ENCODE measurements at regions not wholly inside any gene's neighbourhood (a gene's known extent, or its start where the extent isn't known, plus 50 kb on each side); places are given as distances from the start of the nearest gene placed in this dataset.

GRCh38 chr12:111099186-111099585, 178.8 kb upstream of the MYL2 start:
- no peak overlapping the region for H4K5ac ChIP-seq (ENCODE audit: insufficient read length, low read depth, low read length)
- H3K79me1 ChIP-seq (ENCODE audit: low read depth, low read length): peaks cover 6% of the 10 kb centered on the region
- TF ChIP-seq SIRT6 (IDR thresholded peaks at IDR 0.05; ENCODE audit: low read length) (no peak), POLR2A (IDR thresholded peaks at IDR 0.05; ENCODE audit: control extremely low read depth in 1 of 2, low read depth in 2 of 2, low read length in 2 of 2) (no peak), RAD21 (IDR thresholded peaks at IDR 0.05 in 1 of 2, conservative IDR thresholded peaks at IDR 0.05 in 1 of 2; ENCODE audit: low read depth in 2 of 2, low read length in 2 of 2) (no peak), MAX (IDR thresholded peaks at IDR 0.05) (no peak), TBP (IDR thresholded peaks at IDR 0.05; ENCODE audit: low read depth, low read length) (no peak), TAF7 (optimal IDR thresholded peaks at IDR 0.05; ENCODE audit: borderline replicate concordance, low read depth, low read length) (no peak), ATF3 (IDR thresholded peaks at IDR 0.05; ENCODE audit: insufficient read depth, low read depth, low read length) (no peak), BCL11A (IDR thresholded peaks at IDR 0.05; ENCODE audit: low read depth in 2 of 2, low read length in 2 of 2) (no peak)
- H3K4me2 ChIP-seq (ENCODE audit: insufficient read depth in 1 of 2, low read depth in 2 of 2, low read length in 2 of 2): no peak overlapping the region
- H3K4me1 ChIP-seq (replicated peaks in 1 of 4; ENCODE audit: control insufficient read depth in 3 of 4, insufficient read depth in 4 of 4, low read length in 3 of 4): no peaks in the 10 kb centered on the region
- ChIA-PET CTCF (ENCODE audit: partially characterized antibody) (interaction anchor here (1.1 to 1.8 kb wide), 5 partner anchors 10 to 46 kb away, joined by 3 to 5 read pairs (median 5); no protein-coding TSS in a partner anchor), POLR2A (ENCODE audit: partially characterized antibody) (no interaction called here)
- no peaks in the 10 kb centered on the region; a peak in 1 of 4 replicates for H3K79me2 ChIP-seq (ENCODE audit: control insufficient read depth in 1 of 2, insufficient read depth in 2 of 2, low read length in 2 of 2)
- no peak for DNase-seq (ENCODE audit: low read depth in 1 of 2, low spot score in 2 of 2)
- H3K23ac ChIP-seq (ENCODE audit: insufficient read length): no peak overlapping the region
- H2BK15ac ChIP-seq (ENCODE audit: low read length): no peak overlapping the region
- H3K18ac ChIP-seq (ENCODE audit: extremely low read depth, low read length): no peak overlapping the region
- H3K14ac ChIP-seq (ENCODE audit: insufficient read length): no peak overlapping the region
- H3K27me3 ChIP-seq (replicated peaks in 1 of 4; ENCODE audit: control insufficient read depth in 3 of 4, extremely low read depth in 1 of 4, insufficient read depth in 3 of 4, low read length in 3 of 4): no peaks in the 10 kb centered on the region; a peak in 1 of 7 replicates
- no peak overlapping the region for H3K27ac ChIP-seq (ENCODE audit: low read depth, low read length)
- H2AFZ ChIP-seq (ENCODE audit: low read length): no peak overlapping the region
- no peak overlapping the region for H2BK20ac ChIP-seq (ENCODE audit: low read length)
- peak overlapping the region; percentile 36 for H4K8ac ChIP-seq (ENCODE audit: extremely low read depth, insufficient read depth, low read length)
- no peak for FAIRE-seq
- no peak overlapping the region for H2BK120ac ChIP-seq (replicated peaks; ENCODE audit: low read depth, low read length)
- no peak overlapping the region for H3K56ac ChIP-seq (replicated peaks; ENCODE audit: insufficient read length, low read depth, low read length)
- H4K91ac ChIP-seq (replicated peaks; ENCODE audit: insufficient read length, low read length): no peak overlapping the region
- H2AK5ac ChIP-seq (ENCODE audit: low read depth, low read length): 0 out of 2 replicates have a peak overlapping the region, but pooled peaks have one; percentile 5
- no peaks in the 10 kb centered on the region; the same call in 1 of the 2 replicates for H3K23me2 ChIP-seq (ENCODE audit: low read depth, low read length)
- H2BK12ac ChIP-seq (ENCODE audit: low read depth, low read length): 0 out of 2 replicates have a peak overlapping the region, but pooled peaks have one; percentile 17
- WGBS, 2 experiments (ENCODE audit: extremely low coverage in 1 of 2, insufficient coverage in 1 of 2, insufficient read length in 1 of 2, insufficient replicate concordance in 2 of 2, low coverage in 1 of 2, low lambda C conversion rate in 2 of 2, missing lambda C conversion rate in 1 of 2): 92% methylated on average over 7 of the region's 8 CpGs; no CpG with 5 or more reads in 1 of the 2 experiments
- no peak overlapping the region for H3K4ac ChIP-seq (replicated peaks; ENCODE audit: insufficient read length, low read depth, low read length)
- peaks cover 0 to 2% of the 10 kb centered on the region in 2 experiments for H4K20me1 ChIP-seq (replicated peaks in 1 of 2; ENCODE audit: control insufficient read depth in 1 of 2, insufficient read depth in 2 of 2, low read length in 2 of 2)
- no peaks in the 10 kb centered on the region for H3K9me3 ChIP-seq (ENCODE audit: insufficient read depth in 2 of 2, low read depth in 1 of 2, low read length in 1 of 2)
- H3K36me3 ChIP-seq (ENCODE audit: control insufficient read depth in 2 of 4, insufficient read depth in 4 of 4, low read length in 3 of 4): no peaks in the 10 kb centered on the region
- no peak overlapping the region for H2BK5ac ChIP-seq (ENCODE audit: low read depth, low read length)
- no peak overlapping the region for H3K4me3 ChIP-seq (ENCODE audit: extremely low read depth in 1 of 4, insufficient read depth in 2 of 4, low read depth in 3 of 4, low read length in 4 of 4)
- H3K9ac ChIP-seq (replicated peaks in 1 of 4; ENCODE audit: extremely low read depth in 1 of 4, low read depth in 3 of 4, low read length in 3 of 4): no peak overlapping the region
